DMS 273 (cell line): ENCODE measurements at regions not wholly inside any gene's neighbourhood (a gene's known extent, or its start where the extent isn't known, plus 50 kb on each side); places are given as distances from the start of the nearest gene placed in this dataset.

Source experiments
- DNase-seq: peaks from one replicate; lab custom pipeline; 2025; ENCODE audit not compliant: unreplicated experiment; lab: John Stamatoyannopoulos, UW

DNA sequence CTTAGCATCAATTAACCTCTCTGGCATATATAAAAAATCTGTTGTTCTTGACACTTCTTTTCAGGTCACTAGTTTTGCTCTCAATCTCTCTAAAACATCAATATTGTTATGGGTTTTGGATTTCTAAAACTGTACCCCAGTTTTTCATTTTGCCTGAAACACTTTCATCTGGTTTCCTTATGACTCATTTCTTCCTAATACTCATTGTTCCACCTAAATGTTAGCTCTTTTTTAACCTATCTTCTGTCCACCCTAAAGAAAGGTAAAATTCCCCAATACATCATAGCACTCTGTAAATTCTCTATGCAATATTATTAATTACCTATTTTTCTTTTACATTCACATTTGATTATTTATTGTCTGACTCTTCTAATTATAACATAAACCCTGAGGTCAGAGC, 575.5 kb upstream of the NDST4 start:
- no peak for DNase-seq

DNA sequence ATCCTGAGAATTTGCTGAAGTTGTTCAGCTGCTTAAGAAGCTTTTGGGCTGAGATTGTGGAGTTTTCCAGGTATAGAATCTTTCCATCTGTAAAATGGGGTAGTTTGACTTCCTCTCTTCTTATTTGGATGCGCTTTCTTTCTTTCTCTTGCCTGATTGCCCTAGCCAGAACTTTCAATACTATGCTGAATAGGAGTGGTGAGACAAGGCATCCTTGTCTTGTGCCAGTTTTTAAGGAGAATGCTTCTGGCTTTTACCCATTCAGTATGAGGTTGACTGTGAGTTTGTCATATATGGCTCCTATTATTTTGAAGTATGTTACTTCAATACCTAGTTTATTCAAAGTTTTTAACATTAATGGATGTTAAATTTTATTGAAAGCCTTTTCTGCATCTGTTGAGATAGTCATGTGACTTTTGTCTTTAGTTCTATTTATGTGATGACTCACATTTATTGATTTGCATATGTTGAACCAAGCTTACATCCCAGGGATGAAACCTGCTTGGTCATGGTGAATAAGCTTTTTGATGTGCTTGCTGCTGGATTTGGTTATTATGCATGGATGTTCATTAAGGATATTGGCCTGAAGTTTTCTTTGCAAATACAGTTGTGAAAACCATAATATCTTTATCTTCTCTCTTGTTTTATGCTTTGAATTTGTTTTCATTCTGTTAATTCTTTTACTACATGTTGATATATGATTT, 573.8 kb upstream of the NDST4 start:
- DNase-seq: no peak

GRCh38 chr4:115678425-115678941, 565.1 kb upstream of the NDST4 start:
- DNase-seq: peak; percentile 1

DNA sequence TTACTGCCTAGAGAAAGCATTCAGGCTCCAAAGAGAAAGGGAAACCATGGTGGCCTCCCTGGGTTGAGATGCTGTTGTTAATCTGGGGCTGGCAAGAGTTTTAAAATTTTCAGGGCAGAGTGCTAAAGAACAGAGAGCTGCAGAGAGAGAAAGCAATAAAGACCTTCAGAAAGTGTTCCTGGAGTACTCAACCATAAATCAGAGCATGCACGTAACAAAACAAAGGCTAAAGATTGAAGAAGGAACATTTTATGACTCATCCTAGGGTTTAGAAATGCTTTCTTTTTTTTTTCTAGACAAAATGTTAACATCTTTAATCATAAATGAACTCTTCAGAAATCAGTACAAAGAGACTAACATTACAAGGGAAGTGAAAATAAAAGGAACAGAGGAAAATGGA, 562.3 kb upstream of the NDST4 start:
- DNase-seq: no peak

DNA sequence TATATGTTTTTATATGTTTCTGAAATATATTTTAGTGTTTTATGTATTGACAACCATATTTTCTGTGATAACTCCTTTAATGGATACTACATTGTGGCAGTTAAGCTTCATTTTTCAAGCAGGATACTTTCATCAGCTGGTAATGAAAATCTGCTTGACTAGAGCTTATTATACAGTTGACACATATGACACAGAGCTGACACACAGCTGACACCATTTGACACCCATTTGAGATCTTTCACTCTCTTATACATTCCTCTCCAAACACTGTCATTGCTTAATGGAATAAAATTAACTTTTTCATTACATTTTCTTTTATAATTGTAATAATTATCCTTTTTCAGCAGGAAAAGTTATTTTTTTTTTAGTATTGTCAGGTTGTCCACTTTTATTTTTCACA, 561.1 kb upstream of the NDST4 start:
- DNase-seq: no peak

DNA sequence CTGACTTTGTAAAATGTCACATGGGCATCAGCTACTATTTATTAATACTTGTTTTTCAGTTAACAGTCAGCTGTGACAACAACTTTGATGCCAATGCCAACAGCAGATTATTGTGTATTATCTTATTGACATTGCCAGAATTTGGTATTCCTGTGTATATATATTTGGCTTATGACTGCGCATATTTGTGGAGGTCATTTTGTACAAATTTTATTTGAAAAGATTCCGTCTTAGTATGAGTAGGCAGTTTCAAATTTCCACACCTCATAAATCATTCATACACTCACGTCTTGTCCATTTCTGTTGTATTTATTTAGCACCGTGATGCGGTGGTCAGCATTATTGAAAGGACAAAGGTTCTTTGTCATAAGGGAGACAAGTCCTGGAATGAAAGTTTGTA, 558.2 kb upstream of the NDST4 start:
- no peak for DNase-seq

- DNase-seq: no peak
Observed at GRCh38 chr4:115670930-115671329, 557.5 kb upstream of the NDST4 start.

DNA sequence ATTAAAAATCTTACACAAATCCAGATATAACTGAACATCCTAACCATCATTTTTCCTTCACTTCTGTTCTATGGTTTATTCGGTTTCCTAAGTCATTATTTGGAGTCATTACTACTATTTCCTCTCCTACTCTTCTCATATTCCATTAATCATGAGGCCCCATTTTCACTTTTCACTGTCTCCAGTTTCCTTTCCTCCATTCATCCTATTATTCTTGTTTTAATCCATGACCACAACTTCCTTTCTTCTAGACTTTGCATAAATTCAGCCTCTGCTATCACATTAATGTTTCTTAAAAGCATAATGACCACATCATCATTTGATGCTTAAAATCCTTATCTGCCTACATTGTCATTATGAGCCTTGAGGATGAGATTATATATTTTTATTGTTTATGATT, 555.0 kb upstream of the NDST4 start:
- DNase-seq: no peak

DNA sequence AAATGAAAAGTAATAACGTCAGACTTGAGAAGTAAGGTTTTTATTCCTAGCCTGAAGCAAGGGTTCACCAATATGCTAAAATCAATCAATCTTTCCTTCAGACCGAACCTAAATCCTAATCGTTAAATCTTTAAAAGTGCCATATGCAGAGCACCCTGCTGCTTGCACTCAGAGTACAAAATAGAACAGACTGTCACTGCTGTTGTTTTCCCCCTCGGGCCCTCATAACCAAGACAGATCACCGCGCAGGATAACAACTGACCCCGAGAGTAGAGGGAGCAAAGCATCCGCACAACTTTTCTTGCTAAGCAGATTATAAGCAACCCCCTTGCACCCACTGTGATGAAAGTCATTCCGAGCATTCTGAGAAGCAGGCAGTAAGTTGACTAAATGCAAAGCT, 550.9 kb upstream of the NDST4 start:
- DNase-seq: no peak

DNA sequence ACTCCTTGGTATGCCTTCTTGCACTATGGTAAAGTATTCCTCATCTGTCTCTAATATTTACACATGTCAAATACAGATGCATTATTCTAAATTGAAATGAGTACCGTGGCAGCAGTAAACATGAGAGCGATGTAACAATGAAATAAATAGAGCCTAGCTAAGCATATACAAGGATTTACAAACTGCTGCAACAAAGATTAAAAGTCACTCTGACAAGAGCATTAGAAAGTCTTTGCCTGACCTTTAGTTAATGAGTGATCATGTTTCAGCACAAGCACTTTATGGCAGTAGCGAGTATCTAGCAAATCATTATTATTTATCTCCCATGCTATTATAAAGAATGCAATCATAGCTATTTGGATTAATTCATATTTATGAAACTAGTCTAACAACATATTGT, 547.0 kb upstream of the NDST4 start:
- DNase-seq: no peak

DNA sequence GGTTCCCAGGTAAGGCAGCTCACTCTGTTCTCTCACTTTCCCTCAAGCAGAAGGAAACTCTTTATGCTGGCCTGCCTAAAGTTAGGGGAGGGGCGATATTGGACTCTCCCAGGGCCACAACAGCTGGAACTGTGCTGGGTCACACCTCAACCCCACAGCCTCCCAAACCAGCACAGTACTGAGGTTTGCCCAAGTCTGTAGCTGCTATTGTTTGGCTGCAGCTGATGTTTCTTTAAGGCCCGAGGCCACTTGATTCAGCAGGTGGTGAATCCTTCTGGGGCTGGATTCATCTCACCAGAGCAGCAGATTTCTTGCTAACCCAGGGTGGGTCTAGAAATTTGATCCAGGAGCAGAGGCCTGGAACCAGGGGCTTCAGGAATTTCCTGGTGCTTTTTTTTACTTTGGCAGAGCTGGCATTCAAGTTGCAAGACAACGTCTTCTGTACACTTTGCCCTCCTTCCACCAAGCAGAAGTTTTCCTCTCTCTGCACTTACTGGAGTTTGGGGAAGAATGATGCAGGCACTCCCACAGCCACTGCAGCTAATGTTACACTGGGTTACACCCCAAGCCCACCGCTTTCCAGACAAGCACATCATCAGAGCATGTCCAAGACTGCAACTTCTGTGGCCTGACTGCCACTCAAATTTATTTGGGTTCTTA, 544.7 kb upstream of the NDST4 start:
- no peak for DNase-seq

- DNase-seq: no peak
Observed at GRCh38 chr4:115655626-115656025, 542.2 kb upstream of the NDST4 start.

GRCh38 chr4:115648786-115649185, 535.4 kb upstream of the NDST4 start:
- DNase-seq: no peak

GRCh38 chr4:115629270-115629669, 515.9 kb upstream of the NDST4 start:
- no peak for DNase-seq

GRCh38 chr4:115609631-115610030, 496.2 kb upstream of the NDST4 start:
- DNase-seq: no peak

- DNase-seq: no peak
Observed at GRCh38 chr4:115607311-115607710, 493.9 kb upstream of the NDST4 start.

DNA sequence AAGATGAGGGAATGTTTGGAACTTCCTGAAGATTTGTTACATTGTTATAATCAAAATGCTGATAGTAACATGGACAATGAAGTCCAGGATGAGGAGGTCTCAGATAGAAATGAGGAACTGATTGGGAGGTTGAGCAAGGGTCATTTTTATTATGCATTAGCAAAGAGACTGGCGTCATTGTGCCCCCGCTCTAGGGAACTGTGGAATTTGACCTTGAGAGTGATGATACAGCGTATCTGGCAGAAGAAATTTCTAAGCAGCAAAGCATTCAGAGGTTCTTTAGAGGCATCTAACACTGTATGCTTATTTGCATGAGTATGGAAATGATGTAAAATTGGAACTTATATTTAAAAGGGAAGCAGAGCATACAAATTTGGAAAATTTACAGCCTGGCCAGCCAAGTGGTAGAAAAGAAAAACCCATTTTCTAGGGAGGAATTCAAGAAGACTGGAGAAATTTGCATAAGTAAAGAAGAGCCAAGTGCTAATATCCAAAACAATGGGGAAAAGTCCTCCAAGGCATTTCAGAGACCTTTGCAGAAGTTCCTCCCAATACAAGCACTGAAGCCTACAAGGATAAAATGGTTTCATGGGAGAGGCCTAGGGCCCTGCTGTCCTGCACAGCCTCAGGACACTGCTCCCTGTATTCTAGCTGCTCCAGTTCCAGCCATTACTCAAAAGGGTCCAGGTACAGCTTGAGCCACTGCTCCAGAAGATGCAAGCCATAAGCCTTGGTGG, 483.0 kb upstream of the NDST4 start:
- DNase-seq: no peak

DNA sequence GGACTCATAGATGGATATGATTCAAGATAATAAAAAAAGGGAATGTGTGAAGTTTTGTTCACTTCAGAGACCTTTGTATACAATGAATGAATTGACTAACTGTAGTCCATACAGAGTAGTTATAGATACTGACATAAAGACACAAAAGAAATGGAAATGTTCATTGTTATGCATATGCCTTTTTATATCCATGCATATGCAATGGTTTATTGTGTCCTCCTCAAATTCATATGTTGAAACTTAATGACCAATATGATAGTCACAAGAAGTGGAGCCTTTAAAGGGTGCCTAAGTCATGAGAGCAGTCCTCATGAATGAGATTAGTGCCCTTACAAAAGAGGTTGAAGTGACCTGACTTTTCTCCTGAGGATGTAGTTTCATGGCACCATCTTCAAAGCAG, 467.5 kb upstream of the NDST4 start:
- DNase-seq: no peak

DNA sequence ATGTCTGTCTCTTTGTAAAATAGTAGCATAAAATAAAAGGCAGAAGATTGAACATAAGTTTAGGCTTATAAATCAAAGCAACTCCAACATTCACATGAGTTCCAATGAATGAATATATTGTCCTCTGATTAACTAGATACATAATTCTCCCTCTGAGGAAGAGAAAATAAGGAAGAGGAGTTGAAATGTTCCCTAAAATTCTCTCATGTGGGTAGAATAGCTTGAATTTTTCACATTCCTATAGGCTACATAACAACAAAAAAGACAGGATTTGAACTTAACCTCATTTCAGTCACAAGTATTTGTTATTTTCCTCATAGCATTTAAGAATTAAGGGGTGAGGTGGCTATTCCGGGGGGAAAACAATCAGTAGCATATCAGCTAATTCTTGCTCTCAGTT, 462.4 kb upstream of the NDST4 start:
- no peak for DNase-seq

DNA sequence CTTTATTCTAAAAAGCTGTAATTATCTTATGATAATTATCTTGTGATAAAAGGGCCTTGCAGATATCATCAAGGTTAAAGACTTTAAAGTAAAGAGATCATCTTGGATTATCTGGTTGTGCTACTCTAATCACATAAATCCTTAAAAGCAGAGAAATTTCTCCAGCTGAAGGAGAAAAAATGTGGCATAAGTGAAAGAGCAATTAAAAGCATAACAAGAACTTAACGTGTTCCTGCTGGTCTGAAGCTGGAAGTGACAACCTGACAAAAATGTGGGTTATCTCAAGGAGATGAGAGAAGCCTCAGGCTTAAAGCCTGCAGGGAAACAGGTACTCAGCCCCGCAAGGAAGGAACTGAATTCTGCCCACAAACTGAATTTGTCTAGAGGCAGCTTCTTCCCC, 449.1 kb upstream of the NDST4 start:
- DNase-seq: no peak

- DNase-seq: no peak
Observed at GRCh38 chr4:115548123-115548522, 434.7 kb upstream of the NDST4 start.

GRCh38 chr4:115537387-115537786, 424.0 kb upstream of the NDST4 start:
- DNase-seq: peak; percentile 8
